ENCODE measurements at regions not wholly inside any gene's neighbourhood (a gene's known extent, or its start where the extent isn't known, plus 50 kb on each side); places are given as distances from the start of the nearest gene placed in this dataset.

GRCh38 chr3:191148131-191148530 lies 50.9 kb upstream of the OSTN start:
- H3K4me3 ChIP-seq (ENCODE audit: control insufficient read depth, low read depth, low read length): no peak overlapping the region
- no peak for DNase-seq (ENCODE audit: low read depth)
- TF ChIP-seq CTCF (IDR thresholded peaks at IDR 0.05; ENCODE audit: control insufficient read depth, insufficient read depth, low read depth, low read length, missing control alignments): no peak

- H3K4me3 ChIP-seq (ENCODE audit: control insufficient read depth, low read depth, low read length): no peak overlapping the region
- DNase-seq (ENCODE audit: low read depth): no peak
- no peak for TF ChIP-seq CTCF (IDR thresholded peaks at IDR 0.05; ENCODE audit: control insufficient read depth, insufficient read depth, low read depth, low read length, missing control alignments)
Measured at GRCh38 chr3:191143224-191143623, 55.8 kb upstream of the OSTN start.

- H3K4me3 ChIP-seq (ENCODE audit: control insufficient read depth, low read depth, low read length): no peak overlapping the region
- peak; percentile 59 for DNase-seq (ENCODE audit: low read depth)
- TF ChIP-seq CTCF (IDR thresholded peaks at IDR 0.05; ENCODE audit: control insufficient read depth, insufficient read depth, low read depth, low read length, missing control alignments): no peak
Measured at GRCh38 chr3:191141728-191142127, 57.3 kb upstream of the OSTN start.

GRCh38 chr3:191139736-191140135 lies 59.3 kb upstream of the OSTN start:
- DNase-seq (ENCODE audit: low read depth): peak; percentile 11
- no peak overlapping the region for H3K4me3 ChIP-seq (ENCODE audit: control insufficient read depth, low read depth, low read length)
- TF ChIP-seq CTCF (IDR thresholded peaks at IDR 0.05; ENCODE audit: control insufficient read depth, insufficient read depth, low read depth, low read length, missing control alignments): no peak

GRCh38 chr3:191138937-191139336 lies 60.1 kb upstream of the OSTN start:
- TF ChIP-seq CTCF (IDR thresholded peaks at IDR 0.05; ENCODE audit: control insufficient read depth, insufficient read depth, low read depth, low read length, missing control alignments): no peak
- no peak for DNase-seq (ENCODE audit: low read depth)
- H3K4me3 ChIP-seq (ENCODE audit: control insufficient read depth, low read depth, low read length): no peak overlapping the region

GRCh38 chr3:191137708-191138107 lies 61.3 kb upstream of the OSTN start:
- no peak overlapping the region for H3K4me3 ChIP-seq (ENCODE audit: control insufficient read depth, low read depth, low read length)
- no peak for TF ChIP-seq CTCF (IDR thresholded peaks at IDR 0.05; ENCODE audit: control insufficient read depth, insufficient read depth, low read depth, low read length, missing control alignments)
- no peak for DNase-seq (ENCODE audit: low read depth)

GRCh38 chr3:191136347-191136746 lies 62.7 kb upstream of the OSTN start:
- DNase-seq (ENCODE audit: low read depth): no peak
- peak; percentile 62 for TF ChIP-seq CTCF (IDR thresholded peaks at IDR 0.05; ENCODE audit: control insufficient read depth, insufficient read depth, low read depth, low read length, missing control alignments)
- H3K4me3 ChIP-seq (ENCODE audit: control insufficient read depth, low read depth, low read length): no peak overlapping the region
